HT1080 (cell line): ENCODE measurements at regions not wholly inside any gene's neighbourhood (a gene's known extent, or its start where the extent isn't known, plus 50 kb on each side); places are given as distances from the start of the nearest gene placed in this dataset.

Experiments used
- DNase-seq: peaks from one replicate; pipeline ENCODE4 v3.0.0-alpha.2; 2015; ENCODE audit warnings: low read depth

DNA sequence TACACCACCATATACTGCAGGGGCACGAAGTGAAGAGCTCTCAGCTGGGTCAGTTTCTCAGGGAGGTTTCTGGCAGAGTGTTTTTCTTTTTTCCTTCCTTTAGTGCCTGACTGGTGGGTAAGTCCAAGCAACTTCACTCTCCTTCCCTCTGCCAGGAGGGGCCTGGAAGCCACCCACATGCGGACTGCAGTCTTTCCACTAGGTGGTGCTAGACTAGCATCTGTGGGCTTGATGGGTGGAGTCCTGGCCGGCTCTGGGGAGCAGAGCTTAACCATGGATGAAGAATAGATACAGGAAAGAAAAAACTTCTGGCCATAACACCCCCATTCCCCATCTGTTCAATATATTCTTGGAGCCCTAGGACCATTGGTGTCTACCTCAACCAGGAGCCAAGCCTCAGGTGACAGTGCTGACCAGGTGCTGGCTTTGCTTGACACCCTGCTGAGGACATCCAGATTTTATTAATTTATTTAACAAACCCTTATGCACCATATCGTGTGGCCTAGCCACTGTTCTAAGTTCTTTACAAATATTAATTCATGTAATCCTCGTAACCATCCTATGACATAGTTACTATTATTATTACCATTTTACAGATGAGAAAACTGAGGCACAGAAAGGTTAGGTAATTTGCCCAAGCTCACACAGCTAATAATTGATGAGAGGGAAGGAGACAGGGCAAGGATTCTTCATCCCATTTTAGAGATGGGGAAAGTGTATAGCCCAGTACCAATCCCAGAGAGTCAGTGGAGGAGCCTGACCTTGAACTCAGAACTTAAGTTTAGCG lies 126.7 kb upstream of the CSF3R start:
- DNase-seq: peak; percentile 59

GRCh38 chr1:36608272-36608671 lies 125.6 kb upstream of the CSF3R start:
- no peak for DNase-seq

DNA sequence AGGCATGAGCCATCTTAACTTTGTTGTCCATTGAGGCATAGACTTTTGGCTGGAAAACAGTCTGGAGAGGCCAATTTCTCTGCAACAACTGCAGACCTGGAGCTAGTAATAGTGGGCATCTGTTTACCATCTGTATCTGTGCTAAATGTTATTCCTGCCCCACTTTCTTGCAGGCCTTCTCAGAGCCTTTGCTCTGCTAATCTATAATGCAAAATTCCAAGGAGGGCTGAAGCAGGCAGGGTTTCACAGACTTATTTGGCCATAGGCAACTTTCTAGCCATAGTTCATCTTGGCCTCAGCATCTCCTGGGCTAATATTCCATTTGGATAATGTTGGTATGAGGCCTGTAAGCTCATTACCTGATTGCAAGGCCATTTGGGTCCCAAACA lies 124.5 kb upstream of the CSF3R start:
- DNase-seq: no peak

DNA sequence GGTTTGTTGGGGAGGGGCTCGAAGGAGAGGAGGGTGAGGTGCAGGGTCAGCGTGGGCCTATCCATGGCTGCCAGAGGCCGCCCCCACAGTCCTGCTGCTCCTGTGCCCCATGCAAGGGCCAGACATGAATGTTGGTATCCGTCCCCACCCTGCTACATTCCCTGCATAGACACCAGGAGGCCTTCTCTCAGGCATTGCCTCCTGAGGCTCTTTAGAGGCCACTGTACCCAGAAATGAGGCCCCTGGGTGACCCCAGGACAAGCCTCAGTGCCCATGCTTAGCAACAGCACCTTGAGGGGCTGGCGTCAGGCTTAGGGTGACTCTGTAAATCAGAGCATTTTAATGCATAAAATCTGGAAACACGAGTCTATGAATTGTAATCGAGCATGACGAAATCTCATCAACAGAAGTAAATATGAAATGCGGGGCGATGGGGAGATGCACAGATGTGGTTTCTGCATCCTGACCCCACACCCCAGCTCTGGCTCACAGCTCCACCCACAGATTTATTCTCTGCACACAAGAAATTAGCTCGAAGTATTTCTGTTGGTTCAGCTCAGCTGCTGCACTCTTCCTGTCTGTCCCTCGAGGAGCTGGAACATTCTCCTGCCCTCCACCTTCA lies 124.0 kb upstream of the CSF3R start:
- DNase-seq: no peak

DNA sequence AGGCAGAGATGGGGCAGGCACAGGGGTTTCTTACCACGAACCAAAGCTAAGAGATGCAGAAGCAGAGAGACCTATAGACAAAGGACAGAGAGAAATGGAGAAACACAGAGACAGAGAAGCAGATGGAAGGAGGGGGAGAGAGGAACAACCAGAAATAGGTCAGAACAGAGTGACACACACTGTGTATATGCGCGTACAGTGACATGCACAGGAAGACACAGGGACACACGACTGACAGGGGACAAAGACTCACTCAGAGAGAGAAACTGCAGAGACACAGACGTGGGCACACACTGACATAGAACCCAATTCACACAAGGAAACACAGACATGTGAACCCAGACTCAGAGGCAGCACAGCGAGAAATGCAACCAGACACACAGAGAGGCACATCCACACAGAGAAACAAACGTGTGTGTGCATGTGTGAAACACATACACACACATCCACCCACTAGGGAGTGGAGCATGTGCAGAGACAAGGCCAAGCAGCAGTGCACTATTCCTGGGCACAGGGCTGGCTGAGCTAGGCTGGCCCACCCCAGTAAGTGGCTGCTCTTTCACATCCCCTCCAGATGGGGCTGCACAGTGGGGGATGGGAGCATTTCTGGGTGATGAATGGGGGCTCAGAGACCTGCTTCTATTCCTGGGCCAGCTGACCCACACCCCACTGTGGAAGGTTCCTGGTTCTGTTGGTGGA lies 123.4 kb upstream of the CSF3R start:
- DNase-seq: no peak

GRCh38 chr1:36603461-36603860 lies 120.7 kb upstream of the CSF3R start:
- DNase-seq: no peak

DNA sequence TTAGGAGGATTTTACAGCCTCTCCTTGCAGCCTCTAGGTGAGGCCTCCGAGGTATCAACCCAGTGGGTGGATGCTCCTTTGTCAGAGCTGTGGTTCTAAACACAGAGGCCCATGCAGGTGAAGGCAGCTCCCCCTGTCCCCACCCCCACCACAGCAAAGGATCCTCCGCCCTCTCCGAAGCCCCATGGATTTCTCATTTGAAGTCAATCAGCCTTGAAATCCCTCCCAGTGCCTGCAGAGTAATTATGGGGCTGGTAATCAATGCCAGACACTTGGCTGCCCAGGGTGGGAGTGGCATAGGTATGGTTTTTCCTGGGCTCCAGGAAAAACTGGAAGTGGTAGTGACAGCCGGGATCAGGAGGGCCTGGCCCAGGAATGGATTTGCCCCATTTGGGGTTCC lies 119.5 kb upstream of the CSF3R start:
- no peak for DNase-seq

- DNase-seq: no peak
Measured at GRCh38 chr1:36599828-36600227, 117.1 kb upstream of the CSF3R start.

DNA sequence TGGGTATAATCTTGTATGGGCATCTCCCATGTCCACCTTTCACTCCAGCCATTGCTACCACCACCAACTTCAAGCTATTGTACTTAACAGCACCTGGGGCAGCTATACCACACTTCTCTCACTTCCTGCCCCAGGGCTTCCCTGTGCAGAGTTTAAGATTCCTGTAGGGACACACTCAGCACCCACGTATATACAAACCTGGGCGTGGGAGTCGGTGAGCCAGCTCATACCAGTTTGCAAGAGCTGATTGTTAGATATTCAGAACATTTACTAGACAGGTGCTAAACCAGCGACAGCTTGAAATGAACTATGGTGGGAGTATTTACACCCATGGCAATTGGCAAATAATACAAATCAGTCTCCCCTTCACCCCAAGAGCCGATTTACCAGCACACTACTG lies 114.8 kb upstream of the CSF3R start:
- DNase-seq: no peak

DNA sequence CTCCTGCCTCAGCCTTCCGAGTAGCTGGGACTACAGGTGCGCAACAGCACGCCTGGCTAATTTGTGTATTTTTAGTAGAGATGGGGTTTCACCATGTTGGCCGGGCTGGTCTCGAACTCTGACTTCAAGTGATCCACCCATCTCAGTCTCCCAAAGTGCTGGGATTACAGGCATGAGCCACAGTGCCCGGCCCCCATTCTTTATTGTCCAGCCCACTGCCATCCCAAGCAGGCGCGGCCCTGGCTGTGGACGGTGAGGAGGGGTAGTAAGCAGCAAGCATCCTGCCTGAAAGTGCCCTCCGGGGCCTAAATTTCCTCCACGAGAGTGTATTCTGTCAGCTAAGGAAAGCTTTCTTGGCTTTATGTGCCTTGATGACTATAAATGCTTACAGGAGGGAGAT lies 113.2 kb upstream of the CSF3R start:
- no peak for DNase-seq

DNA sequence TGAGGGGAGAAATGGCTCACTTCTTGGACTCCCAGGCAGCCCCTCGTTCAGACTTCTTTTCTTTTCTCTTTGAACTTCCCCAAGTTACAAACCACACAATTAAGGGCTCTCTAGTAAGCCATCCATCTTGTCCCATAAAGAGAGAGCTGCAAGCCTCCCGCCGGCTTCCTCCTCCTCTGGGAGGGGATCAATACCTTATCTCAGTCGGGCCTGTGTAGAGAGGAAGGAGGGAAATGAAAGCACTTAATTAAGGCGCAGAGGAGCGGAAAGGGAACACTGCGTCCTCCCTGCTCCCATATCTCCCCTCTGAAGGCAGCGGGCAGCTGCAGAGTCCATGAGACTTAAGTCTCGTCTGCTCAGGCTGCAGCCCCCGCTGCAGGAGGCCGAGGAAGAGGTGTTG lies 112.6 kb upstream of the CSF3R start:
- no peak for DNase-seq

- DNase-seq: no peak
Measured at GRCh38 chr1:36594023-36594422, 111.3 kb upstream of the CSF3R start.

DNA sequence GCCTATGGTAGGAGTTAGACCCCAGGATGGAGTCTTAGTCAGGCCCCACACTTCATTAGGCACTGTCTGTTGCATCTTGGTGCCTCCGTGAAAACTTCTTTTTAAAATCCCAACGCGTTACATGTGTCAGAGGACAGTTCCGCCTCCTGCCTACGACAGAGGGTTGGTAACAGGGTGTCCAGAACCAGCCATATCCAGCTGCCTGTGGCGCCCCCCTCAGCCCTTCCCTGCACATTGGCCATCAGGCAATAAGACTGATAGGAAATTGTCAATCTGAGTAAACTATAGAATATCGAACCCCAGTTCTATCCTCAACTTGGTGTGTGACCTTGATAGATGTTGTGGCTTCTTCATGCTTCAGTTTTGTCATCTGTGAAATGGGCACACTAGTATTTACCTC lies 108.6 kb upstream of the CSF3R start:
- DNase-seq: no peak

DNA sequence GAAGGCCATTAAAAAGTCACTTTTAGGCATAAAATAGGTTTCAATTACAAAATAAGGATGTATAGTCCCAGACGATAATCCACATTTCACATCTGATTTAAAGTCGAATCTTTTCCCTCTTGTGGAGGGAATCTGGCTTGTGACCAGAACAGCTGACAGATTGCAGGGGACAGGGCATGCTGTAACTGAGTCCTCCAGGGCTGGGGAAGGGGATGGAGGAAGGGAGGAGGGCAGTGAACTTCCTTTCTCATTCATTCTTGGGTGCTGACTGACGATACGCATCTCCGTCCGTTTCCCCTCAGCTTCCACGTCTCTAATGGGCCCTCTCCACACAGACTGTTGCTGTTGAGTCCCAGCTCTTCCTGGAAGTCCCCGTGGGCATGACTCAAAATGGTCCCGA lies 108.1 kb upstream of the CSF3R start:
- no peak for DNase-seq

DNA sequence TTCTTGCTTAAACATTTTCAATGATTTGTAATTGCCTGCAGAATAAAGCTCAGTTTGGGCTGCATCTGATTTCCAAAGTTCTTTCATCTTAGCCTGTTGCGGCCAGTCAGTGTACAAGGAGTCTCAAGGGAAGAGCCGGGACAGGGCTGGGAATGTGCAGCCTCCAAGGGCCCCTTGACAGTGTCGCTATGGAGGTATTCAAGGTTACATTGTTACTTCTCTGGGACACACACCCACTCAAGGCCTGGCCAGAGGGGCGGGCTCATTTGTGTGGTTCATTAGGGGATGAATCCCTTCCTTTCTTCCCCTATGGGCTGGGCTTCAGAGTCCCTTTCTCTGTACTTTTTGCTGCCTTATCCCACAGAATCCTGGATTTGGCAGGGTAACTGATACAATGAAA lies 107.6 kb upstream of the CSF3R start:
- no peak for DNase-seq

DNA sequence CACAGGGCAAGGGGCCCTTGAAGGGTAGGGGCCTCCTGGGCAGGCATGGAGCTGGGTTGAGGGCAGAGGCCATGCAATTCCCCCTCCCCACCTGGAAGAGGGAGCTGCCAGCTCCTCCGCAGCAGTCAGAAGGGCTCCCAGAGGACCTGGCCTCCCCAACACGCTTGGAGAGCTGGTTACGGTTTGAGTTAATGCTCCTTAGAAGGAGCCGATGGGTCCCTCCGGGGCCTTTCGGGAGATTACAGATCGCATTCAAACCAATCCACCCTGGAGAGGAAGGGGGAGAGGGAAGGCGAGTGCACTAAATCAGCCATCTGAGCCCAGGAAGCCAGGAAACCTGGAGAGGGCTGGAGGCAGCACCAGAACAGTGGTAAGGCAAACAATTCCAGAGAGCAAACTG lies 106.3 kb upstream of the CSF3R start:
- no peak for DNase-seq

DNA sequence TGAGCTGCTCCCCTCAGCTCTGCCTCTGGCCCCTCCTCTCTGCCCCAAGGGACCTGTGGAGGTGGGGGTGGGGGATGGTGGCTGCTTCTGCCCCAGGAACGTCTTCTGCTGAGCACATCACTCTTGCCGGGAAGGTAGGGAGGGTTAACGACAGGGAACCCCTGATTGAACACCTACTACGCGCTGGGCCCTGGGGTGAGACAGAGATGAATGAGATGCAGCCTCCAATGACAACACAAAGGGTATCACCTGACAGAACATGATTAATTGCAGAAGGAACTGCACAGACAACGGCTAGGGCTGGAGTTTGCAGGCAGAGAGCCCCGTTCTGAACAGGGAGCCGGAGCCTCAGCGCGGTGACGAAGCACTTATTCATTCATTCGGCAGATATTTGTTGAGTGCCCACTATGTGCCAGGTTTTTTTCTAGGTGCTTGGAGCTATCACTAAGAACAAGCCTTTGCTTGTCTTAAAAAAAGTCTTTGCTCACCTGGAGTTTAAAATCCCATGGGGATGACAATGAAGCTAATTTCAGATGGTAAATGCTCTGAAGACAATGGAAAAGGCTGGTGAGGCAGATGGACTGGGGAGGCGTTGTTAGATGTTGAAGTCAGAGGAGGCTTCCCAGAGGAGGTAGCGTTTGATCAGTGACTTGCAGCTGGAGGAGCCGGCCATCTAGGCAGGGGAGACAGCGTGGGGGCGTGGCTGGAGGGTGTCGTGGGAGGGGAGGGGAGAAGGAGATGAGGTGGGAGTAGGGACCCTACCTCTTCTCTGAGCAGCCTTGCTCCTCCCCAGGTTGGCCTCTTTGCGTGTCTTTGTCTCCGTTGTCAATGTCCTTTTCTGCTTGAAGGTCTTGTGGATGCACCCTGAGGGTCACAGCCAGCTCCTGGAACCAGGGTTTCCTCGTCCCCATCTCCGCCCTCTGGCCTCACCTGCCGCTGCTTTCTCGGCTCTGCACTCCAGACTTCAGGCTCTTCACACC lies 103.1 kb upstream of the CSF3R start:
- peak; percentile 10 for DNase-seq

DNA sequence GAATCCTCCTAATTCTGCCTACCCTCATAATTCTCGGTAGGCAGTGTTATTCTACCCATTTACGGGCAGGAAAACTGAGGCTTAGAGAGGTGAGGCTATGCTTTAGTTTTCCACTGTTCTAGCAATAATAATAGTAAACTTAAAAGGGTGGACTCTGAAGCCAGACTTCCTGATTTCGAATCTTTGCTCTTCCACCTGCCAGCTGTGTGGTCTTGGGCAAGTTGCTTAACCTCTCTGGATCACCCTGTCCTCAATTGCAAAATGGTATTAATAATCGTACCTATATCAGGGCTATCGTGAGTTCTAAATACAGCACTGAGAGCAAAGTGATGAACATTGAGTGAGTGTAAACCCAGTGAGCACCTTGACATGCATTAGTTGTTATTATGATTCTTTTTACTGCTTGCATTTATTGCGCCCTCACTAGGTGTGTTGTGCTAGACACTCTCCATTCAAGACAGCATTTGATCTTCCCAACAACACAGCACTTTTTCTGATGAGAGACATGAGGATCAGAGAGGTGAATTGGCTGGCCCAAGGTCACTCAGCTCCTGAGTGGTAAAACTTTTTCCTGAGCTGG lies 102.3 kb upstream of the CSF3R start:
- DNase-seq: no peak

DNA sequence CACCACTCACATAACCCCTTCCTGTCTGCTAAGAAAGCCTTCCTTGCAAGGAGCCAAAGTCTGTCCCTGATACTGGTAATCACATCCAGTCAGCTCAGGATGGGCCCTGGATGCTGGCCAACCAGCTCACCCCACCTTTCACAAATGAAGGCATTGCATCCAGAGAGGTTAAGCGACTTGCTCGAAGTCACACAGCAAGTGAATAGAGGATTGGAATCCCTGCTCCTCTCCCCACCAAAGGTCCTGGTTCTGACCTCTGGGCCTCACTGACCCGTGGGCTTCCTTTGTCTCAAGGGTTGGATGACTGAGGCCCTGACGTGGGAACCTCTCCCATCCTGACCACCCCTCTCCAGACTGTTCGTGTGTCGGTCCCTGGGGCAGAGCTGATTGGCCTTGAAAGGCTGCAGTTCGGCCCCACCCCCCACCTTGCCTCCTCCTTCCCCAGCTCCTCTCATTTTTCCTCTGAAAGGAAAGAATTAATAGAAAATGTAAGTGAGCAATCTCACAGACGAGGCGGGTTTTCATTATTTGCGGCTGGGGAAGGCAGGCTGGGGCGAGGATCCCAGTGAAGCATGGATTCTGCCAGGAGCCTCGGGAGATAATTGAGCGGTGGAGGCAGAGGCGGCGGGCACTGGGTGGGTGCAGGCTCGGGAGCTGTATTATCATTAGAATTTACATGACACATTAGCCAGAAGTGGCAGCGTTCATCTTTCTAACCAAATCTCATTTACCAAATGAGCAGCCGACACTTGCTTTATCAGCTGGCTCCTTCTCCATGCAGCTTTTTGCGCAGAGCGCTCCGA lies 101.5 kb upstream of the CSF3R start:
- no peak for DNase-seq

- DNase-seq: no peak
Measured at GRCh38 chr1:36583080-36583479, 100.4 kb upstream of the CSF3R start.
